Esophagus squamous epithelium (tissue), 4 donors: ENCODE measurements at regions not wholly inside any gene's neighbourhood (a gene's known extent, or its start where the extent isn't known, plus 50 kb on each side); places are given as distances from the start of the nearest gene placed in this dataset.

ENCODE experiments used
- POLR2A ChIP-seq, 4 donors: fragments of 450-650 bp; IDR thresholded peaks; one replicate each; pipeline ENCODE4 v1.6.1; 2017; ENCODE audit warnings: antibody characterized with exemption in 4 of 4, mild to moderate bottlenecking in 4 of 4, moderate library complexity in 3 of 4
- TF ChIP-seq, protein P1 (sequence below), 6 experiments: fragments of 450-650 bp in 4 of 6; fragments of 200-600 bp in 2 of 6; sonication (generic) in 2 of 6; IDR thresholded peaks; one replicate each; pipeline ENCODE4 v1.5.1; 2016 to 2019; ENCODE audit warnings: antibody characterized with exemption in 6 of 6, mild to moderate bottlenecking in 4 of 6, moderate library complexity in 4 of 6

DNA sequence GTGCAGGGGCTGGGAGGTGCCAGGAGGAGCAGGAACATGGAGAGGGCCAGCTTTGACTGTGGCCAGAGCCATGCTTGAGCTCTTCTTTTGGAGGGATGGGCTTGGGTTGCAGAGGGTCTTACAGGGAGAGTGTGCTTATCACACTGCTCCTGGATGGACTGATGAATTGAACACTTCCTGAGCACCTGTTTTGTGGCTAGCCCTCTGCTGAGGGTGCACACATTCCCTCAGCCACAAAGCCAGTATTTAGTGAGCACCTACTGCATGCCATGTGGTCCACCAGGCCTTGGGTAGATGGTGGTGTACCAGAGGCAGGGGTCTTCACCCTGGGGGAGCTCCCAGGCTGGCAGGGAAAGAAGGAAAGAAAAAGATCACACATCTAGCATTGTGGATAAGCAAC, 118.9 kb downstream of the SLC25A47 start:
- TF ChIP-seq, protein P1, sequence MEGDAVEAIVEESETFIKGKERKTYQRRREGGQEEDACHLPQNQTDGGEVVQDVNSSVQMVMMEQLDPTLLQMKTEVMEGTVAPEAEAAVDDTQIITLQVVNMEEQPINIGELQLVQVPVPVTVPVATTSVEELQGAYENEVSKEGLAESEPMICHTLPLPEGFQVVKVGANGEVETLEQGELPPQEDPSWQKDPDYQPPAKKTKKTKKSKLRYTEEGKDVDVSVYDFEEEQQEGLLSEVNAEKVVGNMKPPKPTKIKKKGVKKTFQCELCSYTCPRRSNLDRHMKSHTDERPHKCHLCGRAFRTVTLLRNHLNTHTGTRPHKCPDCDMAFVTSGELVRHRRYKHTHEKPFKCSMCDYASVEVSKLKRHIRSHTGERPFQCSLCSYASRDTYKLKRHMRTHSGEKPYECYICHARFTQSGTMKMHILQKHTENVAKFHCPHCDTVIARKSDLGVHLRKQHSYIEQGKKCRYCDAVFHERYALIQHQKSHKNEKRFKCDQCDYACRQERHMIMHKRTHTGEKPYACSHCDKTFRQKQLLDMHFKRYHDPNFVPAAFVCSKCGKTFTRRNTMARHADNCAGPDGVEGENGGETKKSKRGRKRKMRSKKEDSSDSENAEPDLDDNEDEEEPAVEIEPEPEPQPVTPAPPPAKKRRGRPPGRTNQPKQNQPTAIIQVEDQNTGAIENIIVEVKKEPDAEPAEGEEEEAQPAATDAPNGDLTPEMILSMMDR (IDR thresholded peaks at IDR 0.05): no peak
- no peak for TF ChIP-seq POLR2A (IDR thresholded peaks at IDR 0.05)
